A673 (cell line): ENCODE measurements at regions not wholly inside any gene's neighbourhood (a gene's known extent, or its start where the extent isn't known, plus 50 kb on each side); places are given as distances from the start of the nearest gene placed in this dataset.

Experiments
- EZH2 ChIP-seq: fragments of 200-600 bp; sonication (generic); IDR thresholded peaks from 2 replicates; pipeline ENCODE4 v1.6.1; 2017; ENCODE audit warnings: borderline replicate concordance, low read depth, mild to moderate bottlenecking, mixed read lengths, antibody characterized with exemption, low read length; ENCODE audit not compliant: poor library complexity, severe bottlenecking
- TF ChIP-seq, protein P1 (sequence below): fragments of 300-800, 200-600 bp; sonication (generic); conservative IDR thresholded peaks from 2 replicates; pipeline ENCODE4 v1.5.1; 2017; ENCODE audit warnings: low read depth, mild to moderate bottlenecking, antibody characterized with exemption, low read length, moderate library complexity, mixed read lengths

DNA sequence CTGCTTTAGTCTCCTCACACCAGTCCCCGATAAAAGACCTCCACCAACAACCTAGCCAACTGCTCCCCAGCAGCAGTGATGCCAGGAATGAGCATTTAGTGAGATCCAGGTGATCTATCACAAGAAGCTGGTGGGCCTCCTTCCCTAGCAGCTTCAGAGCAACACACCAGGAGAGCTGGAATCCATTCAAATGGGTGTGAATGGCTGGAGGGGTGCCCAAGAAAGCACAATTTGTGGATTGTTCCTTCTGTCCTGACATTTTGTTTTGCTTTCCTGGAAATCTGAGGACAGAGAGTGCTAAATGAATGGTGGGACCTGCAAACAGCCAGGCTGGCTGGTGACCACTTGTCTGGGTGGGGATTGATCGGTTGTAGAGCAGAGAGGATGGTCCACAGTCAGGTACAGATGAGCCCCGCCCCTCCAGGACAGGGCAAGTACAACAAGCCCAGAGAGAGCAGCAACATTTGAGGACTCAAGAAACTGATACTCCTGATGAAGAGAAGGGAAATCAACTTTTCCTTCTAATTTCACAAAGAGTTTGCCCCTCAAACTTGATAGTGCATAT lies 316.8 kb downstream of the VPS13C start:
- TF ChIP-seq, protein P1, sequence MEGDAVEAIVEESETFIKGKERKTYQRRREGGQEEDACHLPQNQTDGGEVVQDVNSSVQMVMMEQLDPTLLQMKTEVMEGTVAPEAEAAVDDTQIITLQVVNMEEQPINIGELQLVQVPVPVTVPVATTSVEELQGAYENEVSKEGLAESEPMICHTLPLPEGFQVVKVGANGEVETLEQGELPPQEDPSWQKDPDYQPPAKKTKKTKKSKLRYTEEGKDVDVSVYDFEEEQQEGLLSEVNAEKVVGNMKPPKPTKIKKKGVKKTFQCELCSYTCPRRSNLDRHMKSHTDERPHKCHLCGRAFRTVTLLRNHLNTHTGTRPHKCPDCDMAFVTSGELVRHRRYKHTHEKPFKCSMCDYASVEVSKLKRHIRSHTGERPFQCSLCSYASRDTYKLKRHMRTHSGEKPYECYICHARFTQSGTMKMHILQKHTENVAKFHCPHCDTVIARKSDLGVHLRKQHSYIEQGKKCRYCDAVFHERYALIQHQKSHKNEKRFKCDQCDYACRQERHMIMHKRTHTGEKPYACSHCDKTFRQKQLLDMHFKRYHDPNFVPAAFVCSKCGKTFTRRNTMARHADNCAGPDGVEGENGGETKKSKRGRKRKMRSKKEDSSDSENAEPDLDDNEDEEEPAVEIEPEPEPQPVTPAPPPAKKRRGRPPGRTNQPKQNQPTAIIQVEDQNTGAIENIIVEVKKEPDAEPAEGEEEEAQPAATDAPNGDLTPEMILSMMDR, result no peak
- TF ChIP-seq EZH2, result no peak
